ENCODE measurements at regions not wholly inside any gene's neighbourhood (a gene's known extent, or its start where the extent isn't known, plus 50 kb on each side); places are given as distances from the start of the nearest gene placed in this dataset.

GRCh38 chr1:172742599-172743500 is 83.9 kb downstream of the FASLG start:
- TF ChIP-seq POU2F2 (IDR thresholded peaks at IDR 0.05; ENCODE audit: low read depth, low read length), result no peak
- TF ChIP-seq POLR2AphosphoS5 (IDR thresholded peaks at IDR 0.05; ENCODE audit: low read depth, low read length), result no peak
- TF ChIP-seq POLR2A (IDR thresholded peaks at IDR 0.05; ENCODE audit: low read depth, low read length), result no peak
- TF ChIP-seq TAF1 (IDR thresholded peaks at IDR 0.05; ENCODE audit: low read depth, low read length), result no peak
